ENCODE measurements at regions not wholly inside any gene's neighbourhood (a gene's known extent, or its start where the extent isn't known, plus 50 kb on each side); places are given as distances from the start of the nearest gene placed in this dataset.
A peak's percentile ranks its signal among the peaks of the same experiment; 100 is the strongest.

- intact Hi-C loops (cut with DNase I; ENCODE audit: low total_unique reads), result loop anchor here (10.0 kb wide), 1 partner anchor 520 kb away; no protein-coding TSS in a partner anchor
Measured at GRCh38 chr6:6724539-6725467, 136.3 kb downstream of the LY86 start.

GRCh38 chr6:6725468-6726209, 137.1 kb downstream of the LY86 start:
- peak overlapping the region; percentile 85 to 91 for H3K27ac ChIP-seq
- TF ChIP-seq CTCF (IDR thresholded peaks at IDR 0.05) (no peak), POLR2A (IDR thresholded peaks at IDR 0.05) (no peak)
- no peaks in the 10 kb centered on the region for H3K9me3 ChIP-seq
- intact Hi-C loops (cut with DNase I; ENCODE audit: low total_unique reads), result loop anchor here (10.0 kb wide), 1 partner anchor 519 kb away; no protein-coding TSS in a partner anchor
- H3K4me1 ChIP-seq, result peaks cover 0 to 7% of the 10 kb centered on the region in 2 donors
- no peaks in the 10 kb centered on the region for H3K36me3 ChIP-seq
- H3K4me3 ChIP-seq, result no peak overlapping the region
- DNase-seq, result no peak
- no peaks in the 10 kb centered on the region for H3K27me3 ChIP-seq

More at GRCh38 chr6:6724539-6725467, 136.3 kb downstream of the LY86 start:
- Histone ChIP-seq H3K36me3 (no peaks in the 10 kb centered on the region), H3K27me3 (no peaks in the 10 kb centered on the region), H3K4me3 (peak overlapping the region; percentile 29 to 33), H3K4me1 (peaks cover 0 to 7% of the 10 kb centered on the region in 2 donors), H3K9me3 (no peaks in the 10 kb centered on the region), H3K27ac (peak overlapping the region; percentile 85 to 91)
- TF ChIP-seq CTCF (IDR thresholded peaks at IDR 0.05), result peak; percentile 62 to 85 (median 74)
- TF ChIP-seq POLR2A (IDR thresholded peaks at IDR 0.05), result no peak
- DNase-seq, result peak; percentile 72 to 82

- Histone ChIP-seq H3K9me3 (no peaks in the 10 kb centered on the region), H3K4me3 (no peak overlapping the region), H3K27ac (no peak overlapping the region), H3K4me1 (peaks cover 0 to 7% of the 10 kb centered on the region in 2 donors), H3K27me3 (no peaks in the 10 kb centered on the region), H3K36me3 (no peaks in the 10 kb centered on the region)
- intact Hi-C loops (cut with DNase I; ENCODE audit: low total_unique reads), result loop anchor here (10.0 kb wide), 1 partner anchor 516 kb away; no protein-coding TSS in a partner anchor
- TF ChIP-seq POLR2A (IDR thresholded peaks at IDR 0.05) (no peak), CTCF (IDR thresholded peaks at IDR 0.05) (no peak)
- DNase-seq, result no peak
Measured at GRCh38 chr6:6728169-6728941, 139.8 kb downstream of the LY86 start.

- Histone ChIP-seq H3K27me3 (no peaks in the 10 kb centered on the region), H3K27ac (no peak overlapping the region), H3K9me3 (no peaks in the 10 kb centered on the region), H3K4me1 (peaks cover 0 to 2% of the 10 kb centered on the region in 2 donors), H3K4me3 (no peak overlapping the region), H3K36me3 (no peaks in the 10 kb centered on the region)
- TF ChIP-seq CTCF (IDR thresholded peaks at IDR 0.05), result no peak
- TF ChIP-seq POLR2A (IDR thresholded peaks at IDR 0.05), result no peak
- intact Hi-C loops (cut with DNase I; ENCODE audit: low total_unique reads), result loop anchor here (10.0 kb wide), 1 partner anchor 515 kb away; no protein-coding TSS in a partner anchor
- no peak for DNase-seq
Measured at GRCh38 chr6:6729971-6730370, 141.5 kb downstream of the LY86 start.

Data from uterus (tissue), 3 donors.